GF-D8 (cell line): ENCODE measurements at regions not wholly inside any gene's neighbourhood (a gene's known extent, or its start where the extent isn't known, plus 50 kb on each side); places are given as distances from the start of the nearest gene placed in this dataset.
"Not testable (repeated sequence)": the region's sequence is repeated elsewhere in the genome, so short reads cannot be mapped to it uniquely, and the experiment has no call there.

ENCODE experiments used
- DNase-seq: peaks from one replicate; lab custom pipeline; 2025; lab: John Stamatoyannopoulos, UW

- DNase-seq = no peak
These were observed 197.2 kb downstream of the GRXCR1 start for GRCh38 chr4:43089730-43090129.

DNA sequence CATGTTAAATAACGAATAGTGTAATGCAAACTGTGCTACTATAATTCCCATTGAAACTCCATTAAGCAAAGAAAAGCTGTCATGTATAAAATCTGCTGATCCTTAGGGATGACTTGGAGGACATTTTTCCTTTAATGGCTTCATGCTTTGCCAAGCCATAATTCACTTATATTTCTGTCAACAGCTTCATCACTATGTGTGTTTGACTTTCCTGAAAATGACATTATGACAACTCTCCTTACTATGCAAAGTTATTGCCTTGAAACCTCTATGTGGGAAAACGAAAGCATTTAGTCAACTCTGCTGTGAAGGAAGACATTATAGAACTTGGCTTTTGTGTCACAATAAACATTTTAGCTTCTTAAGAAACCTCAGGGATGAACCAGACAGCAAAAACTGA lies 210.5 kb downstream of the GRXCR1 start:
- no peak for DNase-seq

- DNase-seq = no peak
These were observed 219.6 kb downstream of the GRXCR1 start for GRCh38 chr4:43112139-43112538.

GRCh38 chr4:43113196-43113595 lies 220.7 kb downstream of the GRXCR1 start:
- no peak for DNase-seq

GRCh38 chr4:43126595-43126994 lies 234.1 kb downstream of the GRXCR1 start:
- no peak for DNase-seq

DNA sequence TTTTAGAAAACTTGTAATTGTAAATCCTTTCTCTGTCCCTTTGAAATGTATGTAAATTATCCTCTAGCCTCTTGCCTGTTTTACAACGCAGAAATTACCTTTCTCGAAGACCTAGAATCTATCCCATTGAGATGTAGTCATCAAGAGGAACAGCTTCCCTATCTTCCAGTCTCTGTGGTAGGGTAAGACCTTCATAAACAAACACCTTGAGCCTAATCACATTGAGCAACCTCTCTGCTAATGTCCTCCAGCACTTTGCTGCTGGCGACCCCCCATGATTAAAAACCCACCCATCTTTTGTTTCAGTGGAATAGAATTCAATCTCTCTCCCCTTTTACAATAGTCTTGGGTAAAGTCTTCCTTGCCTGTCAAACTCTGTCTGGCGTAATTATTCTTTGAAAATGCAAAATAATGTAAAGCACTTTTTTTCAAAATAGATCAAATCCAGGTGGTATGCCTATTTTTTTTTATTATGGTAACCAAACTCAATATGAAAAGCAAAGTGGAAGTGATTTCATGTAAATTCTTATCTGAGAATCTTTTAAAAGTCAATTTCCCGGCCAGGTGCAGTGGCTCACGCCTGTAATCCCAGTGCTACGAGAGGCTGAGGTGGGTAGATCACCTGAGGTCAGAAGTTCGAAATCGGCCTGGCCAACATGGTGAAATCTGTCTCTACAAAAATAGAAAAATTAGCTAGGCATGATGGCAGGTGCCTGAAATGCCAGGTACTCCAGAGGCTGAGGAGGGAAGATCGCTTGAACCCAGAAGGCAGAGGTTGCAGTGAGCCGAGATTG lies 237.9 kb downstream of the GRXCR1 start:
- no peak for DNase-seq

DNA sequence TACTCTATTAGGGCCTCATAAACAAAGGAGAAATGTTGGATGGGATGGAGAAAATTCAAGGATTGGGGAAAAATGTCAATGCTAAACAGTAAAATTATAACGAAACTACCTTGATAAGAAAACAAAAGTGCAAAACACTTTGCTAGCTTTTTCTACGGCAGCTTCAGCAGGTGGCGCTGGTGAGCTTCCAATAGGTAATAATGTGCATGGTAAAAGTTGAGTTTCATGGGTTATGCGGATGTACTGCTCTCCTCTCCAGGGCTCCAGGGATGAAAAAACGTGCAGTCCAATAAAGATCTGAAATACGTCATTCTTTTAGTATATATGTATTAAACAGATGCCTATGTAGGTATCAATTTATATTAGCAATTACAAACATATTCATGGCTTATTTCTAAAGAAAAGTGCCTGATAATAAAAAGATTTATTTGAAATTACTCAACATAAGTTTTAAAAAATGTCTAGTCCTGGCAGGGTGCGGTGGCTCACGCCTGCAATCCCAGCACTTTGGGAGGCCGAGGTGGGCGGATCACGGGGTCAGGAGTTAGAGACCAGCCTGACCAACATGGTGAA lies 239.6 kb downstream of the GRXCR1 start:
- DNase-seq = peak; percentile 6

DNA sequence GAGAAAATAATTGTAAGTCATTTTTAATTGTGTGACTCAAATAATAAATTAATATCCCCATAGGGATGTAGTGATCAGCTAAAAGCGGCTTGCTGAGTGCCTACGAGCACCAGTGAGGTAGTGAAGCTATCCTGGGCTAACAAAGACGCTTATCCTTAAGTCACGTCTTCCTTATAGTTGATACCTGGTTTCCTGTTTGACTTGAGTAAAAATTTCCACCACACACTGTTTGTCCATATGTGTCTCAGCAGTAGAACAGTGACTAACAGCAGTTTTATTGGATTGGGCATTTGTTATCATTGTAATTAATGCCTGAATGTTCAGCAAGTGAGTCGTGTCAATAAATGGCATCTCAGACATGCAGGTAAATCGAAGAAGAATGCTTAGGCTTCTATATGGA lies 241.1 kb downstream of the GRXCR1 start:
- DNase-seq = no peak

GRCh38 chr4:43136752-43137151 lies 244.2 kb downstream of the GRXCR1 start:
- DNase-seq = no peak

DNA sequence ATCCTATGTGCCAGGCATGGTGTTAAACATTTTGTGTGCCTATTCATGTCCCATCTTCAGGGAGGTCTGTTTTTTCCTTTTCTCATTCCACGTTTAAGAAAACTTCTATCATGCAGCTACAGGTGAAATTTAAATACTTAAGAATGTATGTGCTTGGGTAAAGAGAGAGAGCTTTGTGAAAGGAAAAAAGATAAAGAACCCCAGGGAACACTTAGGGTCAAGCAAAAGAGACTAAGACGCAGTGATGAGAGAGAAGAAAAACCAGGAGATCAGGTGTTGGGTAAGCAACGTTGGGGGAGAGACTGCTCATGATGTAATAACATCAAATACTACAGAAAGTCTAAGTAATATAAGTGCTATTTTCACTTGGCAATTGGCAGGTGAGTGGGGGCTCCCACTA lies 253.7 kb downstream of the GRXCR1 start:
- DNase-seq = no peak

DNA sequence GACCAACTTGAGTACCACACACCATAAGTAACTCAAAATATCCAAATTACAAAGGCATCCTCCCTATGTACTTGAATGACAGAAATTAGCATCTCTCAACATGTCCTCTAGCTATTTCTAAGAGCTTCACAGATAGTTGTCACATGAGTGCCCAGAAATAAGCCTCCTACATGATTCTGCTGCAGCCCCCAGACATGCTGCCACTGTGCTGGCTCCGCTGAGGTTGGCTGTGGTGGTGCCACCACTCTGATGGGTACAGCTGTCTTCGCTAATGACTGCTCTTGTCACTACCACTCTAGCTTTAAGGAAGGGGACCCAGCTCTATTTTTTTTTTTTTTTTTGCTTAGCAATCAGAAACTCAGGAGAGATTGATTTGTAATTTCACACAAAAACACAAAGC lies 256.0 kb downstream of the GRXCR1 start:
- DNase-seq = no peak

GRCh38 chr4:43163101-43163792 lies 270.7 kb downstream of the GRXCR1 start:
- DNase-seq = no peak

GRCh38 chr4:43189741-43190140 lies 297.2 kb downstream of the GRXCR1 start:
- no peak for DNase-seq

- DNase-seq = not testable (repeated sequence)
These were observed 320.1 kb downstream of the GRXCR1 start for GRCh38 chr4:43212576-43212975.

- DNase-seq = no peak
These were observed 331.3 kb downstream of the GRXCR1 start for GRCh38 chr4:43223820-43224219.

DNA sequence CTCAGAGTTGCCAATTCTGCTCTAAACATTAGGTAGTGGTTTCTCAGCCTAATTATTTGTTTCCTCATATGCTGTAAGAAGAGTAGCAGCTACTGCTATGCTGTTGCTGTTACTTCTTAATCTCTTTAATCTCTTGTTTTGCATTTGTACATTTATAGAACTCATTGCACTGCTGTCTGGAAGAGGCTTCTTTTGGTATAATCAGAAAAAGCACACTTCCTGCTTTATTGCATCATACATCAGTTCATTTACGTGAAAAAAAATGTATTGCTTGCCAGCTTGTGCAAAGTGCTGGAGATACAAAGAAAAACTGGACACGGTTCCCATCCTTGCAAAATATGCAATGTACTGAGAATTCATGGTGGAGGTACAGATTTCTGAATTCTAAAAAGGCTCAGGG lies 332.0 kb downstream of the GRXCR1 start:
- peak; percentile 38 for DNase-seq

- DNase-seq = no peak
These were observed 340.8 kb downstream of the GRXCR1 start for GRCh38 chr4:43233321-43233720.

GRCh38 chr4:43234626-43235415 lies 342.3 kb downstream of the GRXCR1 start:
- no peak for DNase-seq

- no peak for DNase-seq
These were observed 345.5 kb downstream of the GRXCR1 start for GRCh38 chr4:43238008-43238407.

DNA sequence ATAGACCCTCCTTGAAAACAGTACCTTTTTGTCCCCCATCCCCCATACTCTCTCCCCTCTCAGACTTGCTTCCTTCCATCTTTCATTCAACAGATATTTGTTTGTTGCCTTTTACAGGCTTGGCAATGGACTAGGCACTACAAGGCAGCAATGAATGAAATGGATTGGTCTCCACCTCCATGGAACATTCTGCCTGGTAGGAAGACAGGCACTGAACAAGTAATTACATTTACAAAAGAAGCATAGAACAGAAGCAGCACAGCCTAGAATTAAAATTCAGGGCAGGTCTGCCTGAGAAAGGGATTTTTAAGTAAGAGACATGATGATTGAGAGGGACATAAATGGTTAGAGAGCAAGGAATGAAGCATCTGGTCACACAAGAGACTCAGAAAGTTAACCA lies 346.1 kb downstream of the GRXCR1 start:
- DNase-seq = no peak

- DNase-seq = no peak
These were observed 348.6 kb downstream of the GRXCR1 start for GRCh38 chr4:43241104-43241503.

- DNase-seq = no peak
These were observed 350.1 kb downstream of the GRXCR1 start for GRCh38 chr4:43242606-43243005.
